GM12878 (cell line): ENCODE measurements at regions not wholly inside any gene's neighbourhood (a gene's known extent, or its start where the extent isn't known, plus 50 kb on each side); places are given as distances from the start of the nearest gene placed in this dataset.

Experiments used
- ATAC-seq: fragments of 200-7000 bp; cut with Tn5 transposase; 3 replicates; pipeline ENCODE4 v1.9.1; 2020; ENCODE audit warnings: mild to moderate bottlenecking, moderate library complexity
- BruUV-seq: library from RNA; stranded (reverse); fragments of 400-500 nt; replicated peaks from 2 replicates; lab custom pipeline; 2021; lab: Mats Ljungman, UMichigan
- CTCF ChIA-PET: fragments of 300-600 bp; sonication (Branson Sonifier 250); formaldehyde crosslinking; extraction: SDS; loops from one replicate; lab custom pipeline; 2021; ENCODE audit warnings: inconsistent platforms; lab: Yijun Ruan, JAX
- POLR2A ChIA-PET: fragments of 350-600 bp; formaldehyde crosslinking; extraction: SDS; loops from one replicate; lab custom pipeline; 2021; ENCODE audit warnings: inconsistent platforms; lab: Charles Lee
- RAD21 ChIA-PET: fragments of 300-600 bp; sonication (Branson Sonifier 250); formaldehyde crosslinking; loops from one replicate; lab custom pipeline; 2023; ENCODE audit warnings: antibody characterized with exemption; ENCODE audit not compliant: unreplicated experiment; lab: Charles Lee
- SMC1A ChIA-PET: fragments of 300-600 bp; sonication (Branson Sonifier 250); formaldehyde crosslinking; loops from one replicate; lab custom pipeline; 2023; ENCODE audit not compliant: unreplicated experiment, uncharacterized antibody; lab: Charles Lee
- DNase-seq: peaks from one replicate; pipeline ENCODE4 v3.0.0-alpha.2; 2011; ENCODE audit warnings: low read depth, low spot score
- FAIRE-seq: peaks from 3 replicates; lab custom pipeline; 2011; peaks lifted over from hg19 to GRCh38; lab: Jason Lieb, UNC
- H2AFZ ChIP-seq: 2 replicates; pipeline ENCODE4 v1.6.0; 2011; ENCODE audit warnings: low read depth, low read length, control low read depth; ENCODE audit not compliant: control insufficient read depth
- H3K27ac ChIP-seq: 2 replicates; pipeline ENCODE4 v1.5.1; 2011; ENCODE audit warnings: control low read depth; ENCODE audit not compliant: control insufficient read depth, insufficient read depth
- H3K27me3 ChIP-seq, 2 experiments: replicated peaks in 1 of 2; 2 replicates each; pipeline versions ENCODE4 v1.6.0 to v1.6.1; 2011; ENCODE audit warnings: low read length in 1 of 2; ENCODE audit not compliant: control insufficient read depth in 2 of 2, insufficient read depth in 2 of 2
- H3K36me3 ChIP-seq, 2 experiments: 2 replicates each; pipeline ENCODE4 v1.5.1; 2011; ENCODE audit warnings: low read length in 1 of 2; ENCODE audit not compliant: control insufficient read depth in 2 of 2, insufficient read depth in 2 of 2
- H3K4me1 ChIP-seq: 2 replicates; pipeline ENCODE4 v1.6.1; 2011; ENCODE audit warnings: mild to moderate bottlenecking, low read length, moderate library complexity, mixed read lengths; ENCODE audit not compliant: control insufficient read depth, insufficient read depth
- H3K4me2 ChIP-seq: 2 replicates; pipeline ENCODE4 v1.6.0; 2011; ENCODE audit warnings: control low read depth; ENCODE audit not compliant: control insufficient read depth, insufficient read depth
- H3K4me3 ChIP-seq: fragments of 200-600 bp; sonication (generic); 2 replicates; pipeline ENCODE4 v1.5.1; 2016
- H3K79me2 ChIP-seq: 2 replicates; pipeline ENCODE4 v1.6.0; 2011; ENCODE audit warnings: low read length; ENCODE audit not compliant: control insufficient read depth, insufficient read depth
- H3K9ac ChIP-seq: 2 replicates; pipeline ENCODE4 v1.8.0; 2011; ENCODE audit warnings: low read length, control low read depth, mixed read lengths; ENCODE audit not compliant: control insufficient read depth, insufficient read depth
- H3K9me3 ChIP-seq: replicated peaks from 3 replicates; pipeline ENCODE4 v1.5.1; 2011; ENCODE audit warnings: mild to moderate bottlenecking, low read length; ENCODE audit not compliant: control insufficient read depth, insufficient read depth
- H4K20me1 ChIP-seq: 2 replicates; pipeline ENCODE4 v1.6.0; 2011; ENCODE audit not compliant: control insufficient read depth, insufficient read depth
- BMI1 ChIP-seq: fragments of 450-650 bp; IDR thresholded peaks from 2 replicates; pipeline ENCODE4 v1.6.1; 2016; ENCODE audit warnings: mild to moderate bottlenecking, moderate library complexity, borderline replicate concordance
- CBX3 ChIP-seq: fragments of 200-600 bp; sonication (generic); IDR thresholded peaks from 2 replicates; pipeline ENCODE4 v1.6.1; 2016; ENCODE audit warnings: low read depth, borderline replicate concordance
- CBX5 ChIP-seq: sonication (generic); IDR thresholded peaks from 2 replicates; pipeline ENCODE4 v1.6.1; 2016; ENCODE audit warnings: low read depth, moderate library complexity, mild to moderate bottlenecking, inconsistent platforms
- CHD4 ChIP-seq: fragments of 200-600 bp; sonication (generic); IDR thresholded peaks from 2 replicates; pipeline ENCODE4 v1.6.1; 2016; ENCODE audit warnings: mild to moderate bottlenecking
- CREB1 ChIP-seq: IDR thresholded peaks from 2 replicates; pipeline ENCODE4 v1.6.1; 2012; ENCODE audit warnings: low read depth, mild to moderate bottlenecking, inconsistent platforms
- EZH2 ChIP-seq: IDR thresholded peaks from 2 replicates; pipeline ENCODE4 v1.6.1; 2012; ENCODE audit warnings: low read depth, mild to moderate bottlenecking, control low read depth, inconsistent platforms, low read length, borderline replicate concordance; ENCODE audit not compliant: control insufficient read depth
- FOXK2 ChIP-seq: fragments of 450-650 bp; IDR thresholded peaks from 2 replicates; pipeline ENCODE4 v1.6.1; 2017; ENCODE audit warnings: mild to moderate bottlenecking, moderate library complexity
- KLF5 ChIP-seq: fragments of 450-650 bp; IDR thresholded peaks from 2 replicates; pipeline ENCODE4 v1.6.1; 2014; ENCODE audit warnings: mild to moderate bottlenecking; ENCODE audit not compliant: partially characterized antibody
- MEF2B ChIP-seq: fragments of 450-650 bp; IDR thresholded peaks from 2 replicates; pipeline ENCODE4 v1.6.1; 2018; ENCODE audit warnings: mild to moderate bottlenecking, moderate library complexity; ENCODE audit not compliant: partially characterized antibody, poor library complexity, severe bottlenecking
- NFIC ChIP-seq: IDR thresholded peaks from 2 replicates; pipeline ENCODE4 v1.6.1; 2012; ENCODE audit warnings: low read depth, mild to moderate bottlenecking, inconsistent platforms, low read length, moderate library complexity
- SPI1 ChIP-seq: IDR thresholded peaks from 2 replicates; pipeline ENCODE4 v1.6.1; 2011; ENCODE audit warnings: low read depth, mild to moderate bottlenecking, low read length, moderate library complexity, borderline replicate concordance; ENCODE audit not compliant: insufficient read depth
- SREBF1 ChIP-seq: IDR thresholded peaks from 2 replicates; pipeline ENCODE4 v1.6.1; 2012; ENCODE audit warnings: mild to moderate bottlenecking, low read length
- TARDBP ChIP-seq: IDR thresholded peaks from 2 replicates; pipeline ENCODE4 v1.6.1; 2016; ENCODE audit warnings: borderline replicate concordance
- ZNF384 ChIP-seq: IDR thresholded peaks from 2 replicates; pipeline ENCODE4 v1.6.1; 2012; ENCODE audit warnings: low read depth, mild to moderate bottlenecking, low read length, improper control_type of control experiment, borderline replicate concordance
- WGBS: methylation state at CpG from one replicate; pipeline ENCODE4 v1.1.6; 2016; ENCODE audit warnings: low lambda C conversion rate; ENCODE audit not compliant: insufficient replicate concordance, insufficient coverage; ENCODE audit errors: missing lambda C conversion rate; 5-methylcytosine and 5-hydroxymethylcytosine counted together
- in situ Hi-C: fragments of 300-500 bp; cut with MboI; formaldehyde crosslinking; loops from 9 replicates; pipeline ENCODE4 v1.14.3; 2018; ENCODE audit warnings: mixed read lengths
- intact Hi-C: fragments of 100-400 bp; cut with micrococcal nuclease; formaldehyde crosslinking; loops from one replicate; pipeline ENCODE4 v1.14.2; 2022; ENCODE audit not compliant: unreplicated experiment
- TF ChIP-seq, protein P1 (sequence below): fragments of 450-650 bp; IDR thresholded peaks from 2 replicates; pipeline ENCODE4 v1.6.1; 2017; ENCODE audit warnings: mild to moderate bottlenecking
- TF ChIP-seq, protein P2 (sequence below): fragments of 450-650 bp; IDR thresholded peaks from 2 replicates; pipeline ENCODE4 v1.6.1; 2018; ENCODE audit warnings: mild to moderate bottlenecking, low read depth, moderate library complexity; ENCODE audit not compliant: partially characterized antibody
- TF ChIP-seq, protein P3 (sequence below): fragments of 450-650 bp; IDR thresholded peaks from 2 replicates; pipeline ENCODE4 v1.6.1; 2017; ENCODE audit warnings: mild to moderate bottlenecking, low read depth, inconsistent platforms; ENCODE audit not compliant: poor library complexity, severe bottlenecking

DNA sequence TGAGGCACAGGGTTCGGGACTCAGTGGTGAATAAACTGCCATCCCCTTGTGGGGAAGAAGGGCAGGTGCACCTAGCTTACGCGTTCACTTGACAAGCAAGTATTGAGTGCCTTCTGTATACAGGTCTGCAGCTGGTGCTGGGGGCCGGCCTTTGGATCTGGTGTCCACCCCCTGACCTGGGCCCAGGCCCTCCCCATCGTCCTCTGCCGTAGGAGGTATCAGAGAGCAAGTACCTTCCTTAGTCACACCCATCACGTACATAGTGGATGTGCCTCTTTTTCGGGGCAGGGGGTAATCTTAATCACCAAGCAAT lies 53.3 kb downstream of the SMIM38 start:
- Histone ChIP-seq H3K36me3 (no peaks in the 10 kb centered on the region), H4K20me1 (no peaks in the 10 kb centered on the region), H3K4me3 (no peak overlapping the region), H3K4me1 (peaks cover 20% of the 10 kb centered on the region), H3K9ac (no peak overlapping the region), H2AFZ (no peak overlapping the region), H3K9me3 (peaks cover 8% of the 10 kb centered on the region; the same call in 2 of the 3 replicates)
- no peak for FAIRE-seq
- no TSS peak for BruUV-seq
- ChIA-PET POLR2A (no interaction called here), CTCF (no interaction called here)
- WGBS = 61% methylated on average over 8 of the region's 8 CpGs
- ATAC-seq = no peak
- TF ChIP-seq CBX3 = no peak
- no peak for TF ChIP-seq ZNF384
- TF ChIP-seq TARDBP = no peak
- TF ChIP-seq CBX5 = no peak
- no peak for TF ChIP-seq BMI1
- no peak for TF ChIP-seq MEF2B
- TF ChIP-seq SPI1 = no peak
- no peak for TF ChIP-seq SREBF1
- TF ChIP-seq, protein P1, sequence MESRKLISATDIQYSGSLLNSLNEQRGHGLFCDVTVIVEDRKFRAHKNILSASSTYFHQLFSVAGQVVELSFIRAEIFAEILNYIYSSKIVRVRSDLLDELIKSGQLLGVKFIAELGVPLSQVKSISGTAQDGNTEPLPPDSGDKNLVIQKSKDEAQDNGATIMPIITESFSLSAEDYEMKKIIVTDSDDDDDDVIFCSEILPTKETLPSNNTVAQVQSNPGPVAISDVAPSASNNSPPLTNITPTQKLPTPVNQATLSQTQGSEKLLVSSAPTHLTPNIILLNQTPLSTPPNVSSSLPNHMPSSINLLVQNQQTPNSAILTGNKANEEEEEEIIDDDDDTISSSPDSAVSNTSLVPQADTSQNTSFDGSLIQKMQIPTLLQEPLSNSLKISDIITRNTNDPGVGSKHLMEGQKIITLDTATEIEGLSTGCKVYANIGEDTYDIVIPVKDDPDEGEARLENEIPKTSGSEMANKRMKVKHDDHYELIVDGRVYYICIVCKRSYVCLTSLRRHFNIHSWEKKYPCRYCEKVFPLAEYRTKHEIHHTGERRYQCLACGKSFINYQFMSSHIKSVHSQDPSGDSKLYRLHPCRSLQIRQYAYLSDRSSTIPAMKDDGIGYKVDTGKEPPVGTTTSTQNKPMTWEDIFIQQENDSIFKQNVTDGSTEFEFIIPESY = no peak
- TF ChIP-seq CHD4 = no peak
- no peak for TF ChIP-seq KLF5
- TF ChIP-seq, protein P2, sequence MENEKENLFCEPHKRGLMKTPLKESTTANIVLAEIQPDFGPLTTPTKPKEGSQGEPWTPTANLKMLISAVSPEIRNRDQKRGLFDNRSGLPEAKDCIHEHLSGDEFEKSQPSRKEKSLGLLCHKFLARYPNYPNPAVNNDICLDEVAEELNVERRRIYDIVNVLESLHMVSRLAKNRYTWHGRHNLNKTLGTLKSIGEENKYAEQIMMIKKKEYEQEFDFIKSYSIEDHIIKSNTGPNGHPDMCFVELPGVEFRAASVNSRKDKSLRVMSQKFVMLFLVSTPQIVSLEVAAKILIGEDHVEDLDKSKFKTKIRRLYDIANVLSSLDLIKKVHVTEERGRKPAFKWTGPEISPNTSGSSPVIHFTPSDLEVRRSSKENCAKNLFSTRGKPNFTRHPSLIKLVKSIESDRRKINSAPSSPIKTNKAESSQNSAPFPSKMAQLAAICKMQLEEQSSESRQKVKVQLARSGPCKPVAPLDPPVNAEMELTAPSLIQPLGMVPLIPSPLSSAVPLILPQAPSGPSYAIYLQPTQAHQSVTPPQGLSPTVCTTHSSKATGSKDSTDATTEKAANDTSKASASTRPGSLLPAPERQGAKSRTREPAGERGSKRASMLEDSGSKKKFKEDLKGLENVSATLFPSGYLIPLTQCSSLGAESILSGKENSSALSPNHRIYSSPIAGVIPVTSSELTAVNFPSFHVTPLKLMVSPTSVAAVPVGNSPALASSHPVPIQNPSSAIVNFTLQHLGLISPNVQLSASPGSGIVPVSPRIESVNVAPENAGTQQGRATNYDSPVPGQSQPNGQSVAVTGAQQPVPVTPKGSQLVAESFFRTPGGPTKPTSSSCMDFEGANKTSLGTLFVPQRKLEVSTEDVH = no peak
- TF ChIP-seq, protein P3, sequence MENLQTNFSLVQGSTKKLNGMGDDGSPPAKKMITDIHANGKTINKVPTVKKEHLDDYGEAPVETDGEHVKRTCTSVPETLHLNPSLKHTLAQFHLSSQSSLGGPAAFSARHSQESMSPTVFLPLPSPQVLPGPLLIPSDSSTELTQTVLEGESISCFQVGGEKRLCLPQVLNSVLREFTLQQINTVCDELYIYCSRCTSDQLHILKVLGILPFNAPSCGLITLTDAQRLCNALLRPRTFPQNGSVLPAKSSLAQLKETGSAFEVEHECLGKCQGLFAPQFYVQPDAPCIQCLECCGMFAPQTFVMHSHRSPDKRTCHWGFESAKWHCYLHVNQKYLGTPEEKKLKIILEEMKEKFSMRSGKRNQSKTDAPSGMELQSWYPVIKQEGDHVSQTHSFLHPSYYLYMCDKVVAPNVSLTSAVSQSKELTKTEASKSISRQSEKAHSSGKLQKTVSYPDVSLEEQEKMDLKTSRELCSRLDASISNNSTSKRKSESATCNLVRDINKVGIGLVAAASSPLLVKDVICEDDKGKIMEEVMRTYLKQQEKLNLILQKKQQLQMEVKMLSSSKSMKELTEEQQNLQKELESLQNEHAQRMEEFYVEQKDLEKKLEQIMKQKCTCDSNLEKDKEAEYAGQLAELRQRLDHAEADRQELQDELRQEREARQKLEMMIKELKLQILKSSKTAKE = no peak
- no peak for TF ChIP-seq EZH2
- no peak for TF ChIP-seq FOXK2
- TF ChIP-seq CREB1 = no peak
- no peak for TF ChIP-seq NFIC
- TF ChIP-seq, all 136 proteins: peak for 0
- ChIA-PET RAD21 (no interaction called here), SMC1A (no interaction called here)
- no peak overlapping the region for H3K27ac ChIP-seq
- in situ Hi-C loops (no loop called here), intact Hi-C loops (no loop called here)
- H3K79me2 ChIP-seq = no peaks in the 10 kb centered on the region
- H3K27me3 ChIP-seq = no peaks in the 10 kb centered on the region
- DNase-seq = no peak
- H3K4me2 ChIP-seq = no peak overlapping the region
